ENCODE measurements at regions not wholly inside any gene's neighbourhood (a gene's known extent, or its start where the extent isn't known, plus 50 kb on each side); places are given as distances from the start of the nearest gene placed in this dataset.
"Not testable (repeated sequence)": the region's sequence is repeated elsewhere in the genome, so short reads cannot be mapped to it uniquely, and the experiment has no call there.

DNA sequence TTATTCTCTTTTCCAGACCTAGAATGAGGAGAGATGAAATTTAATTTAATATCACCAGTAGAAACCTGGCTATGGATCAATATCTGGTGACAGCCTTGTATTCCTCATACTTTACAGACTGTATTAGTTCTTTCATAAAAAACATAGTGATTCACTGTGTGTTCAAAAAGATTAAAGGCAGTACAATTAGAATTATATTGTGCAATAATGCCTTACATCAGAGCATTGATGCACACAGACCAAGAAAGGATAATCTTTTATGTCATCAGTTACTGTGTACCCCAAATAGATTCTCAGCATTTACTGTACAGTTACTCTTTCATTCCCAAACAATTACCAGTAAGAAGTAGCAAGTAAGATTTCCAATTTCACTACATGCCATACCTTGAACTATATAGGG is 260.5 kb upstream of the ANXA10 start:
- no peak for DNase-seq (ENCODE audit: low read depth in 2 of 2)

DNA sequence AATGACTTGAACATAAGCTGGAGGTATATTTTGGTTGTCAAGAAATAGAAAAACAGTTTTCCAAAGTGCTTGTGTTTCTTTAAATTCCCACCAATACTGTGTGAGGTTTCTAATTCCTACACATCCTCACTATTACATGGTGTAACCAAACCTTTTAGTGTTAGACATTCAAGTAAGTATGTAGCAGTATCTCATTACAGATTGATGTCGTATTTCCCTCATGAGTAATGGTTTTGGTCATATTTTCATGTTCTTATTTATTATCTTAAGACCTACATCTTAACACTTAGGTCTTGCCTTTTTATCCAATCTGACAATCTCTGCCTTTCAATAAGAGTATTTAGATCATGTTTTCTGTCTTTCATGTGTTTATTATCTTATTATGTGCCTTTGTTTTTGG is 253.7 kb upstream of the ANXA10 start:
- DNase-seq (ENCODE audit: low read depth in 2 of 2): no peak

- DNase-seq (ENCODE audit: low read depth in 2 of 2): no peak
These were observed 249.8 kb upstream of the ANXA10 start for GRCh38 chr4:167842487-167842886.

DNA sequence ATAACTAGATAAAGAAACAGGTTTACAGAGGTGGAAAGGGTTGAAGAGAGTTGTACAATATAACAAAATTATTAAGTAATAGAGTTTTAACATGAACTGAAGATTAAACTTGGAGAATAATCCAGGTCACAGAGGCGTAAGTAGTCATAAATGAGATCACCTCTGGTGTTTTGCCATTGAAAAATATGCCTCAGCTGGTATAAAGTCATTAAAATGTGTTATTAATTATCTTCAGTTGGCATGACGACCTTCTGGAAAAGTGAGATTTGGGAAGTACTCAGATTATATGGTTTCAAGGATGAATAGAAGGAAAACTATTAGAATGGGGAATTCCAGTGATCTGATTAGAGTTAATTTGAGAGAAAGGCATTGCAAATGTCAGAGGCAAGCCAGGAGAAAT is 237.5 kb upstream of the ANXA10 start:
- DNase-seq (ENCODE audit: low read depth in 2 of 2): no peak

DNA sequence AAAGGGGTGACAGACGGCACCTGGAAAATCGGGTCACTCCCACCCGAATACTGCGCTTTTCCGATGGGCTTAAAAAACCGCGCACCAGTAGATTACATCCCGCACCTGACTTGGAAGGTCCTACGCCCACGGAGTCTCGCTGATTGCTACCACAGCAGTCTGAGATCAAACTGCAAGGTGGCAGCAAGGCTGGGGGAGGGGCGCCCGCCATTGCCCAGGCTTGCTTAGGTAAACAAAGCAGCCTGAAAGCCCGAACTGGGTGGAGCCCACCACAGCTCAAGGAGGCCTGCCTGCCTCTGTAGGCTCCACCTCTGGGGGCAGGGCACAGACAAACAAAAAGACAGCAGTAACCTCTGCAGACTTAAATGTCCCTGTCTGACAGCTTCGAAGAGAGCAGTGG is 234.2 kb upstream of the ANXA10 start:
- DNase-seq (ENCODE audit: low read depth in 2 of 2): not testable (repeated sequence)

- no peak for DNase-seq (ENCODE audit: low read depth in 2 of 2)
These were observed 225.1 kb upstream of the ANXA10 start for GRCh38 chr4:167867191-167867590.

DNA sequence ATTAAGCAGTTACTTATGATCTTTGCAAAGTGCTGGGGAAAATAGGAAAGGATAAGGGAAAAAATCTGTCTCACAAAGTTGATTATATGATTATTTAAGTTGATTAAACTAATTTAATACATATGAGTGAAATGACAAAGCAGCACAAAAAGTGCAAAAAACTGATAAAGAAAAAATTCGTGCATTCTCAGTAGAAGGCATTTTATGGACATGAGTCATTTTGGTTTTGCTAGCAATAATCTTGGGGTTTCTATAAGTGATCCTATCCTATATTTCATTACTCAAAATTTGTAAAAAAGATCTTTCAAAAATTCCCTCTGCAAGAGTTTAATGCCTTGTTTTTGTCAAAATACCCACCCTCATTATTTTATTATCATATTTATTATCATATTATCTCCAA is 224.2 kb upstream of the ANXA10 start:
- DNase-seq (ENCODE audit: low read depth in 2 of 2): no peak

DNA sequence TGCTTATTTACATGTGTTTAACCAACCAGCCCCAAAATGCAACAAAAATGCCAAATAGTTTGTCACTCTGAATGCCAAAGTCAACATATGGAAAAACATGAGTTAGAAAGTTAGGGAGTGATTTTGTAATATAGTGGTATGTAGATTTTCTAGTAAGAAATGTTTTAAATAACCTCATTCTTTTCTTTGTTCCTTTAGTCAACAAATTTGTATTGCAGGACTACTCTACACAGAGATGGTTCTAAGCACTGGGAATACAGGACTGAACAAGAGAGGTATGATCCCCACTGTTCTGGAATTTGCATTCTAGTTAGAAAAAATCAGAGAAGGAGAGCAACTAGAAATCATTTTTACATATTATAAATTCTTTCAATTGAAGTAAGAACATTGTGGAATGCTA is 218.8 kb upstream of the ANXA10 start:
- DNase-seq (ENCODE audit: low read depth in 2 of 2): no peak

DNA sequence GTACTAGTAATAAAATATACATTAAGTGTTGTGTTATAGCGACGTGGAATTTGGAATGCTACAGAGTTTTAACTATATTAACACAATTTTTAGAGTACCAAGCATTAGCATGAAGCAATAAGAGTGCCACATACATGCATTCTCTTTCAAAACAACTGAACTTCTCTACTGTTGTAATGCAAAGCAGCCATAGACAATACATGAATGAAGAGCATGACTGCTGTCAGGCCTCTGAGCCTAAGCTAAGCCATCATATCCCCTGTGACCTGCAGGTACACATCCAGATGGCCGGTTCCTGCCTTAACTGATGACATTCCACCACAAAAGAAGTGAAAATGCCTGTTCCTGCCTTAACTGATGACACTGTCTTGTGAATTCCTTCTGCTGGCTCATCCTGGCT is 216.2 kb upstream of the ANXA10 start:
- not testable (repeated sequence) for DNase-seq (ENCODE audit: low read depth in 2 of 2)

DNA sequence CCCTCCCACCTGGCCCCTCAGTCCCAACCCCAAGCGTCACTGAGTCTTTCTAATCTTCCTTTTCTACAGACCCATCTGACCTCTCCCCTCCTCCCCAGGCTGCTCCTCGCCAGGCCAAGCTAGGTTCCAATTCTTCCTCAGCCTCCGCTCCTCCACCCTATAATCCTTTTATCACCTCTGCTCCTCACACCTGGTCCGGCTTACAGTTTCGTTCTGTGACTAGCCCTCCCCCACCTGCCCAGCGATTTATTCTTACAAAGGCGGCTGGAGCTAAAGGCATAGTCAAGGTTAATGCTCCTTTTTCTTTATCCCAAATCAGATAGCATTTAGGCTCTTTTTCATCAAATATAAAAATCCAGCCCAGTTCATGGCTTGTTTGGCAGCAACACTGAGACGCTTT is 214.5 kb upstream of the ANXA10 start:
- DNase-seq (ENCODE audit: low read depth in 2 of 2): not testable (repeated sequence)

GRCh38 chr4:167883266-167883665 is 209.1 kb upstream of the ANXA10 start:
- DNase-seq (ENCODE audit: low read depth in 2 of 2): no peak

- DNase-seq (ENCODE audit: low read depth in 2 of 2): no peak
These were observed 207.3 kb upstream of the ANXA10 start for GRCh38 chr4:167885071-167885470.

DNA sequence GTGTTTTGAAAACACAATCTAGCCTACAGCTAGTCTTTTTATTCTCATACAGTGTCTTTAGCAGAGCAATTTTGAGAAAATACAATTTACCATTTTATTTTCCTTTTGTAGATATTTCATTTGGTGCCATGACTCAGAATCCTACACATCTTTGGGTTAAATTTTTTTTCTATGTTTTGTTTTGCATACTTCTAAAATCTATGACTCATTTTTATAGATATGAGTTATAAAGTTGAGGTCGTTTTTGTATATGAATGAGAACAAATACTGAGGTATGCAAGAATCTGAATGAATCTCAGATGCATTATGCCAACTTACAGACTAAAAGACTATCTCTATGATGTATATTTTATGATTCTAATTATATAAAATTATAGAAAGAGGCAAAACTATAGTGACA is 206.5 kb upstream of the ANXA10 start:
- no peak for DNase-seq (ENCODE audit: low read depth in 2 of 2)

GRCh38 chr4:167887726-167888125 is 204.6 kb upstream of the ANXA10 start:
- no peak for DNase-seq (ENCODE audit: low read depth in 2 of 2)

- DNase-seq (ENCODE audit: low read depth in 2 of 2): no peak
These were observed 202.1 kb upstream of the ANXA10 start for GRCh38 chr4:167890226-167890625.

DNA sequence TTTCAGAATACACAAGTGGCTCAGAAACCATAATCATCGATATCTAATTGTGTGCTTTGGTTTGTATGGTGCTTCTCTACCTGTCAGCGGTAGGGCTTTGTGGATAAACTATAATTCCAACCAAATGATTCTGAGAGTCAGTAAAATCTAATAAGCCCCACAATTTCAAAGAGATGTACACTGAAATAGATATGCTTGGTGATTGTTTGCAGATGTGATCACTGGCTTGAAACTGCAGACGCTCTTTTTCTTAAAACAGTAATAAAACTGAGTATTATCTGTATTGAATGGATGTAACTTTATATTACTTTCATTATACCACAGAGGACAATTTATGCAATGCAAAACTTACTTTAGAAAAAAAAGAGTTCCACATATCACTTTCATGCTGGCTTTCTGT is 198.8 kb upstream of the ANXA10 start:
- DNase-seq (ENCODE audit: low read depth in 2 of 2): no peak

- DNase-seq (ENCODE audit: low read depth in 2 of 2): not testable (repeated sequence)
These were observed 196.1 kb upstream of the ANXA10 start for GRCh38 chr4:167896260-167896659.

DNA sequence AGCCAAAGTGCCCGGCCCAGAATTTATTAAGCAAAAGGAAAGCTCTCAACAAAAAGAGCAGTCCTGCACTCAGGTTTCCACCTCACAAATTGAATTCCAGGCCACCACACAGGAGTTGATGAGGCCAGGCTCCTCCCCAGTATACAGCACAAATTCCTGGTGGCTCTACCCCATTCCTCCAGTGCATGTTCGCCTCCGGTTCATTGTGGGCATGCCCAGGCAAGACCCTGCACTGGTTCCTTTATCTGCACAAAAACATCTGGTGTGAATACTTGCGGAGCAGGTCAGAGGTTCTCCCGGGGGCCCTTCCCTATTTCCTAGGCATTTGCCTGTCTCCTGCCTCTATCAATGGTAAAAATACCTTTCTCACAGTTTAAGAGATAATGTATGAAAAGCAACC is 195.2 kb upstream of the ANXA10 start:
- DNase-seq (ENCODE audit: low read depth in 2 of 2): no peak

DNA sequence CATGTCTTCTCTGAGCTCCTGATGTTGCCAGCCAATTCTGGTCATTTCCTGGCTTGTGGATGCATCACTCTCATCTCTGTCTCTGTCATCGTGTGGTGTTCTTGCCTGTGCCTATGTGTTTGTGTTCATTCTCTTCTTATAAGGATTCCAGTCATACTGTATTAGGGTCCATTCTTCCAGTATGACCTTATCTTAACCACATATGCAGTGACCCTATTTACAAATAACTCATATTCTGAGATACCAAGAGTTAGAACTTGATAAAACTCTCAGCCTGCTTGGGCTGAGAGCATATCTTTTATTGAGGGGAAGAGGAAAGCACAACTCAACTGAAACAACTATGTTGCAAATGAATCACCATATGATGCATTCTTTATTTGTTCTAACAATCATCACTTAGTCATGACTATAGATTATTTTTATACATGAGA is 189.0 kb upstream of the ANXA10 start:
- no peak for DNase-seq (ENCODE audit: low read depth in 2 of 2)

DNA sequence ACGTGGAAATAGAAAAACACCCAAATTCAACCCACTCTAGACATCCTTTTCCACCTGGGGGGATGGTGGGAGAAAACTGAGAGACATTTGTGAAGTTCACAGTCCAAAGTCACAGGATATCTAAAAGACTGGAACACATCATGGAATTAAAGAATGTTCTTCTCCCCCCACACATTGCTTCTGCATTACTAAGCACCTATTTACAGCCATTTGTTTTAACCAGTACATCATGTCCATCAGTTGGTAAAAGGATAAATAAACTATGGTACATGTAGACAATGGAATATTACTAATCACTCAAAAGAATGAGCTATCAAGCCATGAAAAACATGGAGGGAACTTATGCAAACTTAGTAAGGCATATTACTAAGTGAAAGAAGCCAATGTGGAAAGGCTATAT is 185.5 kb upstream of the ANXA10 start:
- no peak for DNase-seq (ENCODE audit: low read depth in 2 of 2)

DNA sequence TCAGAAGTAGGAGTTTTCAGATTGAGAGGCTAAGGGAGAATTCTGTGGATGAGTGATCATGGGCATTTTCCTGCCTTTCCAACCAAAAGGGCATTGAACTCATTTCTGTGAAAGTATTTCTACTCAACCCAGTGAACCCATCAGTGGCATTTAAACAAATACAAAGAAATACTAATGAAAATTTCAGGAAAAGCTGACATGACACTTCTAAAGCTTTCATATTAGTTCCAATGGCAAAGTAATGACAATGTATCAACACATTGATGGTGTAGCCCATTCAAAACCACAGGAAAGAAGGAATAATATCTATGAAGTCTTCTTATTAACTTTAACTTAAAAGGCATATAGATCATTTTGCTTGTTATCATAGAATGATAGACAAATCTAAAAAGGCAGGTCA is 183.5 kb upstream of the ANXA10 start:
- no peak for DNase-seq (ENCODE audit: low read depth in 2 of 2)

GRCh38 chr4:167912535-167912934 is 179.8 kb upstream of the ANXA10 start:
- DNase-seq (ENCODE audit: low read depth in 2 of 2): not testable (repeated sequence)

DNA sequence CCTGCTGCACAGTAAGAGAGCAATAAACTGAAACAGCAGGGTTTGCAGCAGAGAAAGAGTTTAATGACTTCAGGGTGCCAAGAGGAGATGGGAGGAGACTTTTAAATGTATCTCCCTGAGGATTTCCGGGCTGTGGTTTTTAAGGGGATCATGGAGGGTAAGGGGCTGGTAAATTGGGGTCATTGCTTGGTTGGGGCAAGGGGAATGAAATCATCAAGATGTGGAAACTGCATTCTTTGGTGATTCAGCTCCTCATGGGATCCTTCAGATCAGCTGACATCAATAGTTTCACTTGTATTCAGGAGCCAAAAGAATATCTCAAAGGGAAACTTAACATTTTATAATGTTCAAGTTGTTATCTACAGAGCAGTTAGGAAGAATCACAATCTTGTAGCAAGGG is 174.3 kb upstream of the ANXA10 start:
- no peak for DNase-seq (ENCODE audit: low read depth in 2 of 2)

- DNase-seq (ENCODE audit: low read depth in 2 of 2): no peak
These were observed 162.2 kb upstream of the ANXA10 start for GRCh38 chr4:167930166-167930565.

DNA sequence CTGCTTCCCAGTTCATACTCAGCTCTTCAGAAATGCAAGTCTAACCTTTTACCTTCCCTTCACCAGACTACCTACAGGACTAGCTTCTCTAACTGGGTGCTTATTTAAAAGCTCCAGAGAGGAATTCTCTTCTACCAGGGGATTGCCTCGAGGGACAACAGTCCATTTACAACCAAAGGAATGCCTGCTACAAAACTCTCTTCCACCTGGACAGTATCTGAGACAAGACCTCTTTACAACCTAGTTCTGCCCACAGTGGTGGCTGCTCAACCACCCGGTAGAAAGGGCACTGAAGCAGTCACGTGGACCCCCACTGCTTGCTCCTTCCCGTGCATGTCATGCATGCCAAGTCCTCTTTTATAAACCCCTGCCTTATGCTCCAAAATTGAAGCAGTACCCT is 158.1 kb upstream of the ANXA10 start:
- no peak for DNase-seq (ENCODE audit: low read depth in 2 of 2)

Data from stimulated activated CD8-positive, alpha-beta memory T cell treated with anti-CD3 and anti-CD28 coated beads, Interleukin-2, amount 100 ng/mL, for 48 hours (primary cell).